Small intestine (tissue), 7 donors: ENCODE measurements at regions not wholly inside any gene's neighbourhood (a gene's known extent, or its start where the extent isn't known, plus 50 kb on each side); places are given as distances from the start of the nearest gene placed in this dataset.
"Not testable (repeated sequence)": the region's sequence is repeated elsewhere in the genome, so short reads cannot be mapped to it uniquely, and the experiment has no call there.

Source experiments
- DNase-seq, 2 donors: peaks; one replicate each; pipeline versions ENCODE4 v3.0.0 to v3.0.0-alpha.2; 2013
- FAIRE-seq: peaks from 2 replicates; lab custom pipeline; 2012; peaks lifted over from hg19 to GRCh38; lab: Jason Lieb, UNC
- H3K27ac ChIP-seq, 3 donors: one replicate each; pipeline ENCODE4 v1.5.1; 2013; ENCODE audit warnings: low read length in 2 of 3, mild to moderate bottlenecking in 2 of 3, control low read depth in 1 of 3, inconsistent platforms in 1 of 3, low read depth in 1 of 3, moderate library complexity in 1 of 3
- H3K27me3 ChIP-seq, 3 donors: one replicate each; pipeline ENCODE4 v1.6.1; 2013; ENCODE audit warnings: low read length in 3 of 3, inconsistent platforms in 1 of 3; ENCODE audit not compliant: control insufficient read depth in 3 of 3, insufficient read depth in 3 of 3
- H3K36me3 ChIP-seq, 3 donors: one replicate each; pipeline ENCODE4 v1.6.1; 2013; ENCODE audit warnings: low read length in 3 of 3, inconsistent platforms in 1 of 3, low read depth in 1 of 3, mild to moderate bottlenecking in 1 of 3, moderate library complexity in 1 of 3; ENCODE audit not compliant: control insufficient read depth in 3 of 3, insufficient read depth in 2 of 3
- H3K4me1 ChIP-seq, 3 donors: one replicate each; pipeline ENCODE4 v1.6.1; 2013; ENCODE audit warnings: low read length in 2 of 3, inconsistent platforms in 1 of 3, low read depth in 1 of 3, mild to moderate bottlenecking in 1 of 3, moderate library complexity in 1 of 3; ENCODE audit not compliant: control insufficient read depth in 3 of 3, insufficient read depth in 2 of 3
- H3K4me3 ChIP-seq, 3 donors: one replicate each; pipeline ENCODE4 v1.5.1; 2013; ENCODE audit warnings: low read length in 3 of 3, control low read depth in 1 of 3, inconsistent platforms in 1 of 3, low read depth in 1 of 3, mild to moderate bottlenecking in 1 of 3, moderate library complexity in 1 of 3
- H3K9me3 ChIP-seq, 2 donors: one replicate each; pipeline ENCODE4 v1.6.1; 2013; ENCODE audit warnings: low read depth in 1 of 2, low read length in 1 of 2; ENCODE audit not compliant: control insufficient read depth in 2 of 2, insufficient read depth in 1 of 2
- WGBS, 3 donors: extraction: QIAGEN DNeasy Blood & Tissue Kit; methylation state at CpG; one replicate each; pipeline ENCODE4 v1.1.7; 2013; 5-methylcytosine and 5-hydroxymethylcytosine counted together
- donor health status: healthy with polysubstance abuse.
- donor health status: control.
- donor health status: control.
- donor health status: Bipolar disorder and iron deficiency.
- donor health status: healthy.

- no peaks in the 10 kb centered on the region for H3K27me3 ChIP-seq
- H3K4me3 ChIP-seq: no peak overlapping the region
- no peaks in the 10 kb centered on the region for H3K36me3 ChIP-seq
- H3K27ac ChIP-seq: no peak overlapping the region
- WGBS, 3 donors: 57 to 69% (median 67%) methylated on average over 11 of the region's 11 CpGs
- H3K9me3 ChIP-seq: no peaks in the 10 kb centered on the region
- DNase-seq: no peak
- H3K4me1 ChIP-seq: no peaks in the 10 kb centered on the region
- FAIRE-seq: no peak
Observed at GRCh38 chr16:10265770-10266615, 83.8 kb upstream of the GRIN2A start.

- no peaks in the 10 kb centered on the region for H3K4me1 ChIP-seq
- H3K9me3 ChIP-seq: no peaks in the 10 kb centered on the region
- H3K4me3 ChIP-seq: no peak overlapping the region
- 61 to 79% (median 74%) methylated on average over 5 of the region's 5 CpGs for WGBS, 3 donors
- no peak overlapping the region for H3K27ac ChIP-seq
- no peaks in the 10 kb centered on the region for H3K36me3 ChIP-seq
- no peaks in the 10 kb centered on the region for H3K27me3 ChIP-seq
- FAIRE-seq (no peak), DNase-seq (no peak)
Observed at GRCh38 chr16:10266809-10267208, 84.6 kb upstream of the GRIN2A start.

- 80 to 100% (median 88%) methylated on average over 1 of the region's 1 CpG for WGBS, 3 donors
- Histone ChIP-seq H3K27me3 (no peaks in the 10 kb centered on the region), H3K36me3 (no peaks in the 10 kb centered on the region), H3K9me3 (peaks cover 0 to 4% of the 10 kb centered on the region in 2 donors), H3K4me1 (no peaks in the 10 kb centered on the region), H3K27ac (no peak overlapping the region), H3K4me3 (no peak overlapping the region)
- FAIRE-seq: no peak
- DNase-seq: no peak
Observed at GRCh38 chr16:10269632-10270031, 87.4 kb upstream of the GRIN2A start.

GRCh38 chr16:10272250-10272854, 90.1 kb upstream of the GRIN2A start:
- not testable (repeated sequence) for H3K4me1 ChIP-seq, H3K27ac ChIP-seq, H3K36me3 ChIP-seq, H3K4me3 ChIP-seq, H3K27me3 ChIP-seq, DNase-seq, FAIRE-seq, H3K9me3 ChIP-seq
- WGBS, 3 donors: 85 to 89% (median 89%) methylated on average over 6 of the region's 6 CpGs

GRCh38 chr16:10275214-10275996, 93.2 kb upstream of the GRIN2A start:
- H3K36me3 ChIP-seq, H3K27ac ChIP-seq, DNase-seq, H3K4me3 ChIP-seq, H3K27me3 ChIP-seq, FAIRE-seq, H3K4me1 ChIP-seq: not testable (repeated sequence)
- WGBS, 3 donors: 86 to 92% (median 89%) methylated on average over 13 of the region's 13 CpGs
- H3K9me3 ChIP-seq: peaks cover 0 to 11% of the 10 kb centered on the region in 2 donors

- FAIRE-seq (no peak), DNase-seq (no peak)
- Histone ChIP-seq H3K27ac (no peak overlapping the region), H3K4me1 (no peaks in the 10 kb centered on the region), H3K4me3 (no peak overlapping the region), H3K27me3 (no peaks in the 10 kb centered on the region), H3K36me3 (no peaks in the 10 kb centered on the region), H3K9me3 (peaks cover 0 to 9% of the 10 kb centered on the region in 2 donors)
- WGBS, 3 donors: 73 to 83% (median 79%) methylated on average over 18 of the region's 18 CpGs
Observed at GRCh38 chr16:10277597-10277996, 95.4 kb upstream of the GRIN2A start.

GRCh38 chr16:10280262-10281170, 98.3 kb upstream of the GRIN2A start:
- Histone ChIP-seq H3K4me1 (no peaks in the 10 kb centered on the region), H3K9me3 (peaks cover 0 to 7% of the 10 kb centered on the region in 2 donors), H3K27ac (no peak overlapping the region), H3K27me3 (no peaks in the 10 kb centered on the region), H3K4me3 (no peak overlapping the region), H3K36me3 (no peaks in the 10 kb centered on the region)
- DNase-seq: no peak
- 62 to 82% (median 80%) methylated on average over 11 of the region's 11 CpGs for WGBS, 3 donors
- no peak for FAIRE-seq
